Progenitor cell of endocrine pancreas (in vitro differentiated cells): ENCODE measurements at regions not wholly inside any gene's neighbourhood (a gene's known extent, or its start where the extent isn't known, plus 50 kb on each side); places are given as distances from the start of the nearest gene placed in this dataset.

Source experiments
- DNase-seq: peaks from one replicate; pipeline ENCODE4 v3.0.0; 2021; ENCODE audit warnings: low spot score; ENCODE audit not compliant: unreplicated experiment
- H3K27ac Mint-ChIP-seq: 2 replicates; pipeline ENCODE4 v1.8.0; 2021; ENCODE audit warnings: mild to moderate bottlenecking, moderate library complexity, mixed read lengths
- H3K27me3 Mint-ChIP-seq: 2 replicates; pipeline ENCODE4 v1.8.0; 2021; ENCODE audit warnings: mixed read lengths
- H3K36me3 Mint-ChIP-seq: 2 replicates; pipeline ENCODE4 v1.8.0; 2022; ENCODE audit warnings: mixed read lengths; ENCODE audit not compliant: insufficient read depth
- H3K4me1 Mint-ChIP-seq: 2 replicates; pipeline ENCODE4 v1.8.0; 2021; ENCODE audit warnings: low read depth, mixed read lengths
- H3K4me3 Mint-ChIP-seq: 2 replicates; pipeline ENCODE4 v1.8.0; 2021; ENCODE audit warnings: low read depth, mild to moderate bottlenecking, moderate library complexity, mixed read lengths
- H3K9me3 Mint-ChIP-seq: 2 replicates; pipeline ENCODE4 v1.8.0; 2021; ENCODE audit warnings: low read depth, mixed read lengths
- CTCF ChIP-seq: fragments of 200-600 bp; sonication (generic); IDR thresholded peaks from one replicate; pipeline ENCODE4 v1.5.0; 2021; ENCODE audit warnings: antibody characterized with exemption, mild to moderate bottlenecking; ENCODE audit not compliant: unreplicated experiment

GRCh38 chr1:204744107-204744779 lies 58.7 kb upstream of the LRRN2 start:
- Mint-ChIP-seq H3K9me3 (no peaks in the 10 kb centered on the region), H3K36me3 (no peaks in the 10 kb centered on the region), H3K4me1 (no peaks in the 10 kb centered on the region), H3K27me3 (peaks cover 14% of the 10 kb centered on the region), H3K4me3 (no peak overlapping the region), H3K27ac (no peak overlapping the region)
- DNase-seq: no peak
- TF ChIP-seq CTCF: no peak

- Mint-ChIP-seq H3K27ac (no peak overlapping the region), H3K36me3 (no peaks in the 10 kb centered on the region), H3K27me3 (peaks cover 14% of the 10 kb centered on the region), H3K4me3 (no peak overlapping the region), H3K9me3 (no peaks in the 10 kb centered on the region), H3K4me1 (peaks cover 12% of the 10 kb centered on the region)
- peak; percentile 89 for TF ChIP-seq CTCF
- DNase-seq: peak; percentile 38
These were observed 61.4 kb upstream of the LRRN2 start for GRCh38 chr1:204746838-204747442.

GRCh38 chr1:204751480-204751879 lies 65.9 kb upstream of the LRRN2 start:
- no peak for TF ChIP-seq CTCF
- no peak for DNase-seq
- peaks cover 12% of the 10 kb centered on the region for H3K4me1 Mint-ChIP-seq
- H3K27me3 Mint-ChIP-seq: peaks cover 7% of the 10 kb centered on the region
- no peak overlapping the region for H3K4me3 Mint-ChIP-seq
- H3K9me3 Mint-ChIP-seq: no peaks in the 10 kb centered on the region
- no peak overlapping the region for H3K27ac Mint-ChIP-seq
- H3K36me3 Mint-ChIP-seq: no peaks in the 10 kb centered on the region

GRCh38 chr1:204751883-204752687 lies 66.5 kb upstream of the LRRN2 start:
- Mint-ChIP-seq H3K36me3 (no peaks in the 10 kb centered on the region), H3K27ac (no peak overlapping the region)

More at GRCh38 chr1:204751883-204752687, 66.5 kb upstream of the LRRN2 start:
- Mint-ChIP-seq H3K9me3 (no peaks in the 10 kb centered on the region), H3K4me1 (peaks cover 15% of the 10 kb centered on the region), H3K4me3 (no peak overlapping the region), H3K27me3 (peaks cover 7% of the 10 kb centered on the region)
- peak; percentile 20 for DNase-seq
- TF ChIP-seq CTCF: peak; percentile 16
